T1000 (cell line): ENCODE measurements at regions not wholly inside any gene's neighbourhood (a gene's known extent, or its start where the extent isn't known, plus 50 kb on each side); places are given as distances from the start of the nearest gene placed in this dataset.
"Not testable (repeated sequence)": the region's sequence is repeated elsewhere in the genome, so short reads cannot be mapped to it uniquely, and the experiment has no call there.

ENCODE experiments used
- DNase-seq: peaks from one replicate; lab custom pipeline; 2025; ENCODE audit warnings: mixed read lengths; lab: John Stamatoyannopoulos, UW

GRCh38 chr1:101185421-101185820 is 51.4 kb upstream of the S1PR1 start:
- no peak for DNase-seq

- no peak for DNase-seq
These were observed 53.5 kb upstream of the S1PR1 start for GRCh38 chr1:101183388-101183699.

- DNase-seq = no peak
These were observed 54.0 kb upstream of the S1PR1 start for GRCh38 chr1:101182627-101183387.

GRCh38 chr1:101181930-101182329 is 54.9 kb upstream of the S1PR1 start:
- no peak for DNase-seq

- no peak for DNase-seq
These were observed 57.9 kb upstream of the S1PR1 start for GRCh38 chr1:101178688-101179491.

- DNase-seq = no peak
These were observed 58.5 kb upstream of the S1PR1 start for GRCh38 chr1:101178341-101178687.

GRCh38 chr1:101175886-101176285 is 60.9 kb upstream of the S1PR1 start:
- DNase-seq = no peak

- DNase-seq = no peak
These were observed 61.4 kb upstream of the S1PR1 start for GRCh38 chr1:101175466-101175865.

- peak; percentile 42 for DNase-seq
These were observed 62.1 kb upstream of the S1PR1 start for GRCh38 chr1:101174722-101175121.

GRCh38 chr1:101174298-101174697 is 62.5 kb upstream of the S1PR1 start:
- not testable (repeated sequence) for DNase-seq

- no peak for DNase-seq
These were observed 66.2 kb upstream of the S1PR1 start for GRCh38 chr1:101170506-101171050.

- no peak for DNase-seq
These were observed 68.9 kb upstream of the S1PR1 start for GRCh38 chr1:101167891-101168290.

- DNase-seq = no peak
These were observed 70.2 kb upstream of the S1PR1 start for GRCh38 chr1:101166583-101167120.

GRCh38 chr1:101165954-101166353 is 70.9 kb upstream of the S1PR1 start:
- no peak for DNase-seq

- DNase-seq = no peak
These were observed 71.3 kb upstream of the S1PR1 start for GRCh38 chr1:101165532-101165931.

GRCh38 chr1:101164776-101165175 is 72.0 kb upstream of the S1PR1 start:
- no peak for DNase-seq

GRCh38 chr1:101162736-101163735 is 73.8 kb upstream of the S1PR1 start:
- no peak for DNase-seq

GRCh38 chr1:101162300-101162699 is 74.5 kb upstream of the S1PR1 start:
- no peak for DNase-seq

- no peak for DNase-seq
These were observed 75.2 kb upstream of the S1PR1 start for GRCh38 chr1:101161619-101162018.

- no peak for DNase-seq
These were observed 78.4 kb upstream of the S1PR1 start for GRCh38 chr1:101158424-101158823.

GRCh38 chr1:101154547-101154946 is 82.3 kb upstream of the S1PR1 start:
- DNase-seq = no peak

- DNase-seq = no peak
These were observed 83.1 kb upstream of the S1PR1 start for GRCh38 chr1:101153692-101154091.
